Hypothalamus (tissue), 51 donors: ENCODE measurements at regions not wholly inside any gene's neighbourhood (a gene's known extent, or its start where the extent isn't known, plus 50 kb on each side); places are given as distances from the start of the nearest gene placed in this dataset.
"Not testable (repeated sequence)": the region's sequence is repeated elsewhere in the genome, so short reads cannot be mapped to it uniquely, and the experiment has no call there.

ENCODE experiments used
- DNase-seq, 51 donors: peaks; one replicate each; lab custom pipeline; 2025; lab: John Stamatoyannopoulos, UW

DNA sequence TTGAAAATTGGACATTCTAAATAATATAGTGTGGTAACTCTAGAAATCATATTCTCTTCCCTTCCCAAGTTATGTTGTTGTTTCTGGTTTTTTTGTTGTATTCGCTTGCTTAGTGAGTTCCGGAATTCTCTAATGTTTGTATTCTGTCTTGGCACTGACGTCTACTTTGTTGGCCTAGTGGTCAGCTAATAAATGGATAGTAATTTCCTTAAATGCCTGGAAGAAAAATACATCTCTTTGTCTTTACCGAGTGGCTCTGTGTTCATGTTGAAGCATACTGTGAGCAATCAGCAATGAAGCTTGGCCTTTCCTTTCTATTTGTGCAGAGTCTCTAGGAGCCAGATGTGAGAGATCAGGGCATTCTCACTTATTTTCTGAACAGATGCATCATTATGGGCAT, 1225.7 kb downstream of the JRKL start:
- DNase-seq, result no peak

DNA sequence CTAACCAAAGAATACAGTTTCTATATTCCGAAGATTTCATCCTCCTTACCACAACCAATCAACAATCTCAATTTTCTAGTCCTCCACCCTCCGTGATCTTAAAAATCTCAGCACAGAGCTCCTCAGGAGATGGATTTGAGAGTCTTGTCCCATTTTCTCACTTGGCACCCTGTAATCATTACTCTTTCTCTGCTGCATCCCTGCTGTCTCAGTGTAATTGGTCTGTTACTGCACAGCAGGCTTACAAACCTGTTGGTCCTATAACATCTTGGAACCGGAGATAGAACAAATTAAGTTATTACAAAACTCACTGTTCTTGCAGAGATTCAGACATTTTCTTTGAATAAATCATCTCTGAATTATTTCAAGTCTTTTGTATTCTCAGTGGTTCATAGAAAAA, 1227.2 kb downstream of the JRKL start:
- DNase-seq, result no peak

DNA sequence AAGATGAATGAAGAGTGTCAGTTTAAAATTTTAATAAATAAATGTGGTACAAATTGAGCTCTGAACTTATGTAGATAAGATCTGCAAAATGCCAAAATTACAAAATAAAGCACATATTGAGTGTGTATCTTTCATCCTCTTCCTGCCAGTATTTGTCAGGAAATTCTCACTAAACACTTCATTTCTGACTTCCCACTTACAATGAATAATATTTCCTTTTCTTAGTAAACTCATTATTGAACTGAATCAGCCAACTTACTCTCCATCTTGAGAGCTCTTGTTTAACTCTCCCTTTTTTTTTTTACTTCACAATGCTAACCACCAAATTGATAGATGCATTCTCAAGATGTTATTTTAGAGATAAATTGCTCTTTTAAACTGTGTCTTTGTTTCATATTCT, 1230.2 kb downstream of the JRKL start:
- no peak for DNase-seq

DNA sequence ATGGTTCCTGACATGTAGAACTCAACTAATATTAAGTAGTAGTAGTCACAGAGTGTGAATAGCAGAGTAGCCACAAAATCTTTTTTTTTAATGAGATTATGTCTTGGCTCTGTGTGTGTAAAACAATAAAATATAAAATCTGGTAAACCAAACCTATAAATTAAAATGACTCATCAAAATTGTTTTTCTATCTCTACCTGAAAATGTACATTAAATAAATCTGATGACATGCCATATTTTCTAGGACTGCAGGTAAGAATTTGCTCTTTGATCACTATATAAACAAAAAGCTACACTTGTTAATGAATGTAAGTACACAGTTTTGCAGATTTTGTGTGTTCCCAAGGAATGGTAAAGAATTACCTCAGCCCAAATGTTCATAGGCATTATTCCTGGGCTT, 1231.5 kb downstream of the JRKL start:
- DNase-seq, result no peak

DNA sequence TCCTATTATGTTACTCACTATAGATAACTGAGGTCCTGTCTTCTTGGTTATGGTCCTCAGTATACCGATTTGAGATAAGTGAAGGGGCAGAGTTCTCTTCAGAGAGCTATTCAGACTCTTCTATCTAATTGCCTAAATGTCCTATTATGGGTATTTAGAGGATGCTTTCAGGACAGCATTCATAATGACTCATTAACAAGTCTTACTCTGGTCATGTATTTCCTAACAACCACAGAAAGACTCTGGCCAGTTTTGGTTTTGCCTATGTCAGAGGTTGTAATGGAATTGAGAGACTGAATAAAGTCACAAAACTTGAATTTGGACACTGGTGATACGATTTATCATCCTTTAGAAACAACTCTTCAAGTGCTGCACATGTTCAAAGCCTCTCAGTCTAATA, 1233.0 kb downstream of the JRKL start:
- no peak for DNase-seq

DNA sequence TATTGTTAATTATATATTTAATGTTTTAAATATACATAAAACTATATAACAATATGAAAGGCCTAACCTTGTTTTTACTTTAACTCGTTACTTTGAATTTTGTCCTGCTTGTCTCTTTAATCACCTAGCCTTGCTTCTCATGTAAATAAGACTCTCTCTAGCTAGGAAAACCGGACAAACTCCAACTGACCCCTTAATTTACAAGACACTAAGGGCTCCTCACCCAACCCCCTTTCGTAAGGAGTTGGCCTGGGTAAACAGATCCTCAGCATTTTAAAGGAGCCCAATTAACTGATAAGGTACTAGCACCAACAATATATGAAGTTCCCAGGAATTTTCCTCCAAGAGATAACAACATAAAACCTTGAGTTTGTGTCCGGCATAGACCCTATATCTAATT, 1246.9 kb downstream of the JRKL start:
- DNase-seq, result not testable (repeated sequence)

DNA sequence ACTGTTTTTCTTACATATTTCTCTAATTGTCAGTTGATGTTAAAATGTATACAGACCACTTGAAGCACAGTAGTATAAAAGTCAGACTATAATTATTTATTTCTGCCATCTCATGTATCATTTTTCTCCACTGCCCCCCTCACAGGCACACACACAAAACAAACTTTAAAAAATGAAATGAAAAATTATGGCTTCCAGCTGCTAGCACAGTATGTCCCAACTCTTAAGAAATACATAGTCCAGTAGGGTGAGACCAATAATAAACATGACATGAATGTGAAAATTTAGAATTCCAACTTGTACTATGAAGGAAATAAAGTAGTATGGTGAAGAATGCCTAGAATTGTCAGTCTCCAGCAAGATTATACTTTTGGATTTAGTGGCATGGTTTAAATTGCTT, 1247.9 kb downstream of the JRKL start:
- no peak for DNase-seq

DNA sequence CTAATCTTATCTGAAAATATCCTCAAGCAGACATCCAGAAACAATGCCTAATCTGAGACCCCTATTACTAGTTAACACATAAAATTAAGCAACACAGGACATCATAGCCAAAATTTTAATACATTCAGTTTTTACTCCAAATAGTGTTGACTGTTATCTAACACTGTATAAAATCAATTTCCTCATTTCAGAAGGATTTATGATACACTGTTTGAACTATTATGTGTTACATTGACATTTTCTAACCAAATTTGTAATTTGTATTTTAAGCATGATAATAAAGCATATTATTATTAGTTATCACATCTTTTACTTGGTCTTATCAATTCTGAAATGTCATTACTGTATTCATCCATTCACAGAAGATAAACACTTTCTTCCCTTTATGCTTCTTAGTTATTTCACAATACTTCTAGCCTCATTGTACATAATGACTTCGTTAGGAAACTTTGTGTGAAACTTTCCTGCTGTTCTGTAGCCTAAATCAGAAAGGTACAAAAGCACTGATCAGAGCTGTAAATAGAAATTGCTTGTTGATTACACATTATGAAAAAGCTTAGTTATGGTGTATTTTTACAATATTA, 1248.9 kb downstream of the JRKL start:
- DNase-seq, result no peak

DNA sequence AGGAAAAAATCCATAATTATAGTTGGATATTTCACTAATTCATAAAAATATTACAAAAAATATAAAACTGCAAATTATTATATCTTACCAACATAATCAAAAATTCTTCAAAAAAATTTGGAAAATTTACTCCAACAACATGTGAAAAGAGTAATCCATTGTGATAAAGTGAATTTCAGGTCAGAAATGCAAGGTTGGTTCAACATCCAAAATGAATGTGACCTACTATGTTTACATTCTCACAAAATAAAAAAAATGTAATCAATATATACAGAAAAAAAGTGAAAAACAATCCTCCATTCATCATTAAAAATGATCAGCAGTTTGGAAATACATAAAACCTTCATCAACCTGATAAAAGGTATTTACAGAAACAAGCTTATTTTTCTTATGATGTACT, 1252.2 kb downstream of the JRKL start:
- no peak for DNase-seq

DNA sequence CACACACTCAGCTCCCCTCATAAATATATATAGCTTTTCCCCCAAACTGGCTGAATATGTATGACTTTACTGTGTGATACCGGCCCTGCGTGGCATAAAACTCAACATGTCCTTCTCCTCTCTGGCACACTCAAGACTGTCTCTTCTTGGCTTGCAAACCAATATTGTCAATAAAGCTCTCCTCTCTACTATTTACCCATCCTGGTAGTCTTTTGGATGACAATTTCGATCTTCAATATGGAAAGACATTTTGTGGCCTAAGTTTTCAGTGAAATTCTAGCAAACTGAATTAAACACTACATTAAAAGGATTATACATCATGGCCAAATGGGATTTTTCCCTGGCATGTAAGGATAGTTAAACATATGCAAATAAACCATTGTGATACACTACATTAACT, 1255.9 kb downstream of the JRKL start:
- DNase-seq, result no peak

DNA sequence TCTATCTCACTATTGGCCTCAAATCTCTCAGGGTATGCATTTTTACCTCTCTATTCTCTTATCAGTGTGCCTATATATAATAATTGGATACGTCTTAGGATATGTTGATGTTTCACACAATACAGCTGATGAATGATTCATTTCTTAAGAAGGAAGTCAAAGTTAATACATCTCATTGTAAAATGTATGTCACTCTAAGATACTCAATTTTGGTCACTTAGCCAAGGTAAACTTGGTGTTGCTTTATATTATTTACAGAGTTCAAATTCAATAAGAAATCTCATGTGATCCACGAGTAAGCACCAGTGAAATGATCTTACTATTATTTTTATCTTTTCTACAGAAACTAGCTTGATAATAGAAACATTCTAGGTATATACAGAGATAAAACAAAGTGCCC, 1266.5 kb downstream of the JRKL start:
- no peak for DNase-seq

DNA sequence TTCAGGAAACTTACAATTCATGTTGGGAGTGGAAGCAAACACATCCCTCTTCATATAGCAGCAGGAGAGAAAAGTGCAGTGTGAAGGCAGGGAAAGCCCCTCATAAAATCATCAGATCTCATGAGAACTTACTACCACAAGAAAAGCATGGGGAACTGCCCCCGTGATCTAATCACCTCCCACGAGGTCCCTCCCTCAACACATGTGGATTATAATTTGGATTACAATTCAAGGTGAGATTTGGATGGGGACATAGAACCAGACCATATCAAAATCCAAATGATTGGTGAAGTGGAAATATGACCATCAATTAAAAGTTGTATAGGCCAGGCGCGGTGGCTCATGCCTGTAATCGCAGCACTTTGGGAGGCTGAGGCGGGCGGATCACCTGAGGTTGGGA, 1268.0 kb downstream of the JRKL start:
- DNase-seq, result no peak

DNA sequence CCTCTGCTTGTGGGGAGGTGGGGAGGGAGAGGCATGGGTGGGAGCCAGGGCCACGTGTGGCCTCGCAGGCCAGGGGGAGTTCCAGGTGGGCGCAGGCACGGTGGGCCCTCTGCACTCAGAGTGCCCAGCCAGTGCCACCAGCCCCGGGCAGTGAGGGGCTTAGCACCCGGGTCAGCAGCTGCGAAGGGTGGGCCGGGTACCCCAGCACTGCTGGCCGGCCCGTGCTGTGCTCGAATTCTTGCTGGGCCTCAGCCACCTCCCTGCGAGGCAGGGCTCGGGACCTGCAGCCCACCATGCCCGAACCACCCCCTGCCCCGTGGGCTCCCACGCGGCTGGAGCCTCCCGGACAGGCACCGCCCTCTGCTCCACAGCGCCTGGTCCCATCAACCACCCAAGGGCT, 1277.2 kb downstream of the JRKL start:
- DNase-seq, result no peak

DNA sequence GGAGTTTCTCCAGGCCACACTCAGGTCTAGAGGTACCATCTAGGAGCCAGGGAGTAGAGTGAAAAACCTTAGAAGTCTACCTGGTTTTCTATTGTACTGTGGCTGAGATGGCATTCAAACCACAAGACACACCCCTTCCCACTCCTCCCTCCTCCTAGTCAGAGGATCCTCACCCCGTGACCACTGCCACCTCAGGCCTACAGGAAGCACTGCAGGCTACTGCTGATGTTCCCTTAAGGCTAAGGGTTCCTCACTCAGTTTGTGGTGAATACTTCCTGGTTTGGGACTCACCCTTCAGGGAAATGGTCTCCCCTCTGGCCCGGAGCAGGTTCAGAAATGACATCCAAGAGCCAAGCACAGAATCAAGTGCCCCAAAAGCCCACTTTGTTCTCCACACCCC, 1293.9 kb downstream of the JRKL start:
- no peak for DNase-seq

DNA sequence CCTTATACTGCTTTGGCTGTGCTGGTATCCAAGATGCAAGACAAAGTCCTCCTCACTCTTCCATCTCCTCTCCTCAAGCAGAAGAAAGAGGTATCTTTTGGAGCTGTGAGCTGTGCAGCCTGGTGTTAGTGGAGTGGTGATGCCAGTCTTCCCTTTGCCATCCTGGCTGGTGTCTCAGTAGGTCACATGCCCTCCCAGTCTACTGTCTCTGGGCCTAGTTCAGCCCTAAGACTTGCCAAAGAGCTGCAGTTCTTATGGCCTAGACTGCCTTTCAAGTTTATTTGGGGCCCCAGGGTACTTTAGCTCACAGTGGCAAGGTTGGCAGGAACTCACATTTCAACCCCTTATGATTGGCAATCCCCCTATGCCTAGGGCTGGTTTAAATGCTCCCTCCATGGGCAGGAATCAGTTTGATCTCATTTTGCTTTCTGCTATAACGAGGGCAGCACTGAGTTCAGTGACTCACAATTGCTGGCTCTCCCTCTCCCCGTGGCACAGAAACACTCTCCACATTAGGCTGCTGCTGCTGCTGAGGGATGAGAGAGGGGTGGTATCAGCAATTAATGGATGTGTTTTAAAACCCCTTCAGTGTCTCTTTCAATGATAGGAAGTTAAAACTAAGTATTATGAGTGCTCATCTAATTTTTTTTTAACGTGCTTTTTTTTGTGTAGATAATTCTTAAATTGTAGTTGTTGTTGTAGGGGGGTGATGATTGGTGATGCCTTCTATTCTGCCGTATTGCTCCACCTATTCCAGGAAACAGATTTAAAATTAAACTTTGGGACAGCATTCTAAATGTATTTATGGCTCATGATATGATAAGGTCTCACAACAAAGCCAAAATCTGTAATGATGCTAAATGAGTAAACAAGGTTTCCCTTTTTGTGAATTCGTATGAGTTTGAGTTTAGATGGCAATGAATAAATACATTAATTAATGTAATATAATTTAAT, 1295.0 kb downstream of the JRKL start:
- DNase-seq, result no peak

DNA sequence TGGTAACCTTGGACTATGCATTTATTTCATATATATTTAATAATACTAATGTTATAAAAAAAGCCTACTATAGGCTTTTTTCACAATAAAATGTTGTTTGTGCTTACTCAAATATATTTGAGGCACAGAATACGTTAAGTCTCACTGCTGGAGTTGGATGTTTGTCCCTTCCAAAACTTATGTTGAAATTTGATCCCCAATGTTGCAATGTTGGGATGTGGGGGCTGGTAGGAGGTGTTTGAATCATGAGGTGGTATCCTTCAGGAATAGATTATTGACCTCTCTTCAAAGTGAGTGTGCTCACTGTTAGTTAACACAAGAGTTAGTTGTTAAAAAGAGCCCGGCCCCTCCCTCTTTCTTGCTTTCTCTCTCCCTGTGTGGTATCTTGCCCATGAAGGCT, 1295.9 kb downstream of the JRKL start:
- no peak for DNase-seq

DNA sequence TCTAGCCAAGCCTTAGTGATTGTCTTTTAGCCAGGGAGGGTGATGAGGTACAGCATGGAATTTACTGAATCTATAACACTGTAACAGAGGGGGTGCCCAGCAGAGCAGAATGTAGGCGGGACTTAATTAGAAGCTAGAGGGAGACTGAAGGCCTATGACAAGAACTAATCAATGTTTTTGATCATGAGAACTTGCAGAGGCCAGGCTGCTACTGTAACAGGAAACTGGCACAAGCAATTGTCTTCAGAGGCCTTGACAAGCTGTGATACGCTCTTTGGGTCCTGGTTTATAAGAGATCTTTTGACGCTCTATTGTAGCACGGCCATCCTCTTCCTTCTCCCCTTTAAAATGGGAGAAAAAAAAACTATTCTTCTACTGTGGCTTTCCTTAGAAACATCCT, 1297.3 kb downstream of the JRKL start:
- DNase-seq, result no peak

DNA sequence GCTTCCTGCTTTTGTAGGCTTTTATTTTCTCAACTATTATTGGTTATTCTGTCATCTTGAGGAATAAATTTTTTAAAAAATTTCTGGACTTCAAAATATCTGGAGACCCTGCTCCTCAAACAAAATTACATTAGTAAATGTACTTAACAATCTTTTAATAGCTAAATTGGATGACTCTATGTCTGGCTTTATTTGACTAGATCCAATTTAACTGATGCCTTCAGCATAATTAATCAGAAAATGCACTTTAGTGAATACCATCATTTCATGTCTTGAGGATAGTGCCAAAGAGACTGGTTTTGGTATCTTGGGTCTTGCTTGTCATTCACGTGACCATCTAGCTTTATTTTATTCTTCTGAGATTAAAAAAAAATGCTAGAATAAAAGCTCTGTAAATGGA, 1301.2 kb downstream of the JRKL start:
- no peak for DNase-seq

DNA sequence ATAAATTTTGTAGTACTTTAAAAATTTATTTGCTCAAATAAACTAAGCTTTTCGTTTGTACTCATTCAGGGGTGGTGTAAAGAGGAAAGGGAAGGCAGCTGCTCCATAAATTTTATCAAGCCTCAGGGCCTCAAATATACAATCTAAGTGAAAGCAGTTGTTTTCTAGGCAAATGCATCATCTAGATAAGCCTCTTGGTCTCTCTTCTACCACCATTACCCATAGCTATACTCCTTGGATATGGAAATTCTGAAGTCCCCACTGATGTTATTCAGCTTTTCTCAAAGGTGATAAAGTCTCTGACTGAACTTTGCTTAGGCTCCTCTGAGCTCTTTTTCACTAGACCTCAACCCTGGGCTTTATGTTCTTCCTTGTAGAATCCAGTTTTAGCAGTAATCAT, 1313.1 kb downstream of the JRKL start:
- DNase-seq, result no peak

DNA sequence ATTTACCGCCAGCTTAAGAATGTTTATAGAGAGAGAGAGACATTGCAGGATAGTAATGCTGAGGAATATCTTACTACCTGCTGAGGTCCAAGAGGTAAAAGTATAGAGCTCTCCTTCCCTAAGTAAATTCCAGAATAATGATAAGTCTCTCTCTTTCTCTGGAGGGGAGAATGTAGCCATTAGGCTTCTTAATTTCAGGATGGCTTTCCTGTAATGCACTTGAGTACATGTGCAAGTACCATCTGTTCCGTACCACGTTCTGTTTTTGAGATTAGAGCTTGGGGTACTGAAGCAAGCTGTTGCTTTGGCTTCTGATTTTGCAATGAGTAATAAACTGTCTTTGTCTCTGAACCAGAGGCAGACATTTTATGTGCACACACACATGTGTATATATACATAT, 1314.0 kb downstream of the JRKL start:
- DNase-seq, result no peak

DNA sequence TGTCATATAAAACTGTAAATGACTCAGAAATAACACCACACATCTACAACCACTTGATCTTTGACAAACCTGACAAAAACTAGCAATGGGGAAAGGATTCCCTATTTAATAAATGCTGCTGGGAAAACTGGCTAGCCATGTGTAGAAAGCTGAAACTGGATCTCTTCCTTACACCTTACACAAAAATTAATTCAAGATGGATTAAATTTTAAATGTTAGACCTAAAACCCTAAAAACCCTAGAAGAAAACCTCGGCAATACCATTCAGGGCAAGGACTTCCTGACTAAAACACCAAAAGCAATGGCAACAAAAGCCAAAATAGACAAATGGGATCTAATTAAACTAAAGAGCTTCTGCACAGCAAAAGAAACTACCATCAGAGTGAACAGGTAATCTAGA, 1315.3 kb upstream of the CNTN5 start:
- DNase-seq, result not testable (repeated sequence)

DNA sequence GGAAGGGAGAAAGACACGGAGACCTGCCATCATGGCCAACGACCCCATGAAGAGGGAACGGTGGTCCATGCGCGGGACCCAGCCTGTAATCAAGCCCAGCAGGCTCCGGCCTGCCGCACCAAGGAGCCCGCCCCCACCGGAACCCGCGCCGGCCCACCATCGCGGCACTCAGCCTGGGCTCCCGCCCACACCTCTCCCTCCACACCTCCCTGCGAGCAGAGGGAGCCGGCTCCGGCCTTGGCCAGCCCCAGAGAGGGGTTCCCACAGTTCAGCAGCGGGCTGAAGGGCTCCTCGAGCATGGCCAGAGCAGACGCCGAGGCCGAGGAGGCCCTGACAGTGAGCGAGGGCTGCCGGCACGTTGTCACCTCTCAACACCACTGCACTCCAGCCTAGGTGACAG, 1302.8 kb upstream of the CNTN5 start:
- no peak for DNase-seq

DNA sequence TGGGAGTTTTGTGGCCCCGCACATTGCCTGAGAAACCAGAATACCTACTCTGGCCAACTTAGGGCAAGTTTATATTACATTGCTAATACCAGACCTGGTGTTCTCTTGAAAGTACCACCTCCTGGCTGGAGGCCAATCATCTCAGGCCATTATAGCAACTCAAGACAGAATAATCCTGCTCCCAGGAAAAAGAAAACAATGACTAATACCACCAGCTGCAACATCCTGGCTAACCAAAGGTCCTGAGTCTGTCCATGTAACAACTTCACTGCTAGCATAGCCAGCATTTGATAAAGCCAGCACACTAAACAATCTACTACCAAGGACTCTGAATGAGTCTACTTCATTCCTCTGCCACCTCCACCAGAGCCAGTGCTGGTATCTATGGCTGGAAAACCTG, 1298.7 kb upstream of the CNTN5 start:
- no peak for DNase-seq
